OCI-LY7 (cell line): ENCODE measurements at regions not wholly inside any gene's neighbourhood (a gene's known extent, or its start where the extent isn't known, plus 50 kb on each side); places are given as distances from the start of the nearest gene placed in this dataset.

Experiments used
- BruUV-seq: library from RNA; stranded (reverse); fragments of 400-500 nt; replicated peaks from 2 replicates; lab custom pipeline; 2021; lab: Mats Ljungman, UMichigan
- CTCF ChIA-PET: fragments of 300-600 bp; sonication (Branson Sonifier 250); formaldehyde crosslinking; loops from one replicate; lab custom pipeline; 2022; ENCODE audit warnings: antibody characterized with exemption; ENCODE audit not compliant: unreplicated experiment; lab: Charles Lee
- POLR2A ChIA-PET: fragments of 300-600 bp; sonication (Branson Sonifier 250); formaldehyde crosslinking; loops from one replicate; lab custom pipeline; 2022; ENCODE audit warnings: antibody characterized with exemption; lab: Charles Lee
- DNase-seq: peaks from one replicate; pipeline ENCODE4 v3.0.0-alpha.2; 2015; ENCODE audit warnings: low spot score
- H2AFZ ChIP-seq: fragments of 200-600 bp; sonication (generic), shearing (Covaris generic); 2 replicates; pipeline ENCODE4 v1.6.1; 2014; ENCODE audit warnings: mild to moderate bottlenecking, antibody characterized with exemption, low read length, moderate library complexity
- H3K27ac ChIP-seq: fragments of 200-600 bp; sonication (generic); 2 replicates; pipeline ENCODE4 v1.5.1; 2014; ENCODE audit warnings: mixed run types, low read depth, mild to moderate bottlenecking, moderate library complexity, low read length, inconsistent platforms; ENCODE audit not compliant: poor library complexity, severe bottlenecking
- H3K36me3 ChIP-seq: fragments of 200-600 bp; sonication (generic); 2 replicates; pipeline ENCODE4 v1.6.1; 2014; ENCODE audit warnings: mild to moderate bottlenecking, antibody characterized with exemption, low read length, moderate library complexity, mixed read lengths; ENCODE audit not compliant: insufficient read depth
- H3K4me1 ChIP-seq: fragments of 200-600 bp; sonication (generic); 2 replicates; pipeline ENCODE4 v1.5.1; 2014; ENCODE audit warnings: mild to moderate bottlenecking, low read length; ENCODE audit not compliant: insufficient read depth, poor library complexity, severe bottlenecking
- H3K4me2 ChIP-seq: fragments of 200-600 bp; sonication (generic); 2 replicates; pipeline ENCODE4 v1.6.1; 2014; ENCODE audit warnings: mild to moderate bottlenecking, low read length
- H3K4me3 ChIP-seq: fragments of 200-600 bp; sonication (generic); 2 replicates; pipeline ENCODE4 v1.5.1; 2014; ENCODE audit warnings: mild to moderate bottlenecking, low read depth, low read length; ENCODE audit not compliant: poor library complexity, severe bottlenecking
- H3K79me2 ChIP-seq: fragments of 200-600 bp; sonication (generic); 2 replicates; pipeline ENCODE4 v1.6.1; 2016; ENCODE audit warnings: low read depth, mild to moderate bottlenecking, low read length, moderate library complexity, mixed read lengths; ENCODE audit not compliant: insufficient read depth
- H3K9me2 ChIP-seq: fragments of 200-600 bp; sonication (generic); 2 replicates; pipeline ENCODE4 v1.6.1; 2016; ENCODE audit warnings: mild to moderate bottlenecking, low read length, mixed read lengths; ENCODE audit not compliant: insufficient read depth
- H3K9me3 ChIP-seq: fragments of 200-600 bp; sonication (generic); 2 replicates; pipeline ENCODE4 v1.6.1; 2014; ENCODE audit warnings: mild to moderate bottlenecking, mixed run types, low read length, mixed read lengths
- H4K20me1 ChIP-seq: fragments of 200-600 bp; sonication (generic); 2 replicates; pipeline ENCODE4 v1.6.1; 2014; ENCODE audit warnings: mild to moderate bottlenecking, antibody characterized with exemption, low read length, moderate library complexity, mixed read lengths; ENCODE audit not compliant: insufficient read depth
- EZH2phosphoT487 ChIP-seq: fragments of 200-600 bp; sonication (generic); IDR thresholded peaks from 2 replicates; pipeline ENCODE4 v1.6.1; 2018; ENCODE audit warnings: low read depth, borderline replicate concordance, mild to moderate bottlenecking, mixed run types, antibody characterized with exemption, low read length, moderate library complexity, mixed read lengths
- intact Hi-C: fragments of 100-400 bp; cut with micrococcal nuclease; formaldehyde crosslinking; loops from one replicate; pipeline ENCODE4 v1.10.0; 2022; ENCODE audit not compliant: unreplicated experiment
- TF ChIP-seq, protein P1 (sequence below): fragments of 200-600 bp; sonication (generic); conservative IDR thresholded peaks from 2 replicates; pipeline ENCODE4 v1.5.1; 2014; ENCODE audit warnings: mild to moderate bottlenecking, antibody characterized with exemption, low read length, moderate library complexity, mixed read lengths

DNA sequence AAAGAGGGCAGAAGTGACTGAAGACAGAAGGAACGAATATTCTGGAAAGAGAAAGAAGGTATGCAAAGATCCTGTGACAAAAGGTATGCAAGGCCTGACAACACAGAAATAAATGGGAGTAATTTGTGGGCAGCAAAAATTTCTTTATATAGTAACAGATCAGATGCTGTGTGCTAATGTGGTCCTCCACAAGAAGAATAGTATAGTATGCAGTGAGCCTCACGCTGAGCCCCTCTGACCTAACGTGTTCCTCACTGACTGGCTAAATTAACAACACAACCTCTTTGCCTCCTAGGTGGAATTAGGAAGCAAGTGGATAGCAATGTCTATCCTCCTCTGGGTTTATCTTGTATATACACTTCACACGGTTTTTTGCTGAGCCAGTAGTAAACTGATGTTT is 143.1 kb upstream of the SESN3 start:
- no peak overlapping the region for H3K4me2 ChIP-seq
- no peaks in the 10 kb centered on the region for H3K36me3 ChIP-seq
- H3K27ac ChIP-seq, result no peak overlapping the region
- no peaks in the 10 kb centered on the region for H3K4me1 ChIP-seq
- no peaks in the 10 kb centered on the region for H3K9me2 ChIP-seq
- H3K4me3 ChIP-seq, result no peak overlapping the region
- intact Hi-C loops, result no loop called here
- no peak for TF ChIP-seq EZH2phosphoT487
- TF ChIP-seq, protein P1, sequence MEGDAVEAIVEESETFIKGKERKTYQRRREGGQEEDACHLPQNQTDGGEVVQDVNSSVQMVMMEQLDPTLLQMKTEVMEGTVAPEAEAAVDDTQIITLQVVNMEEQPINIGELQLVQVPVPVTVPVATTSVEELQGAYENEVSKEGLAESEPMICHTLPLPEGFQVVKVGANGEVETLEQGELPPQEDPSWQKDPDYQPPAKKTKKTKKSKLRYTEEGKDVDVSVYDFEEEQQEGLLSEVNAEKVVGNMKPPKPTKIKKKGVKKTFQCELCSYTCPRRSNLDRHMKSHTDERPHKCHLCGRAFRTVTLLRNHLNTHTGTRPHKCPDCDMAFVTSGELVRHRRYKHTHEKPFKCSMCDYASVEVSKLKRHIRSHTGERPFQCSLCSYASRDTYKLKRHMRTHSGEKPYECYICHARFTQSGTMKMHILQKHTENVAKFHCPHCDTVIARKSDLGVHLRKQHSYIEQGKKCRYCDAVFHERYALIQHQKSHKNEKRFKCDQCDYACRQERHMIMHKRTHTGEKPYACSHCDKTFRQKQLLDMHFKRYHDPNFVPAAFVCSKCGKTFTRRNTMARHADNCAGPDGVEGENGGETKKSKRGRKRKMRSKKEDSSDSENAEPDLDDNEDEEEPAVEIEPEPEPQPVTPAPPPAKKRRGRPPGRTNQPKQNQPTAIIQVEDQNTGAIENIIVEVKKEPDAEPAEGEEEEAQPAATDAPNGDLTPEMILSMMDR, result no peak
- ChIA-PET POLR2A (no interaction called here), CTCF (no interaction called here)
- H3K79me2 ChIP-seq, result no peaks in the 10 kb centered on the region
- no peaks in the 10 kb centered on the region for H4K20me1 ChIP-seq
- no peaks in the 10 kb centered on the region for H3K9me3 ChIP-seq
- H2AFZ ChIP-seq, result no peak overlapping the region
- no peak for DNase-seq
- BruUV-seq, result no TSS peak

DNA sequence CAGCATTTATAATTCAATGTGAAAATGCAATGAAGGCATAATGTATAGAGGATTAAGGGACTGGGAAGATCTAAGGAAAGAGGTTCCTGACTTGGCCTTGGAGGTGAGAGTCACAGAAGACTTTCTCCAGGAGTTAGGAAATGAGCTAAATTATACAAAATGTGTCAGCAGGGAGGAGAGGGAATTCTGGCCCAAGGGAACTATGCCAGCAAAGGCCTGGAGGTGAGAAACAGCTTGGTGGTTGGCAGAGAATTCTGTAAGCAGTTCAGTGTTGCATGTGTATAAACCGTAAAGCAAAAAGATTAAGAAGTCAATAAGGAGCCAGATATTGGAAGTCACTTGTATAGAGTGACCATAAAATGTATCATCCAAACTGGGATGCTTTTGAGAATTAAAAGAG is 142.2 kb upstream of the SESN3 start:
- Histone ChIP-seq H2AFZ (no peak overlapping the region), H3K36me3 (no peaks in the 10 kb centered on the region), H3K4me3 (no peak overlapping the region), H3K4me2 (no peak overlapping the region), H3K79me2 (no peaks in the 10 kb centered on the region), H4K20me1 (no peaks in the 10 kb centered on the region), H3K9me3 (no peaks in the 10 kb centered on the region), H3K4me1 (no peaks in the 10 kb centered on the region), H3K27ac (no peak overlapping the region), H3K9me2 (no peaks in the 10 kb centered on the region)
- no TSS peak for BruUV-seq
- intact Hi-C loops, result no loop called here
- TF ChIP-seq EZH2phosphoT487, result no peak
- TF ChIP-seq, protein P1, result no peak
- ChIA-PET CTCF (interaction anchor here (1.5 kb wide), 1 partner anchor 321 kb away, joined by 3 read pairs; no protein-coding TSS in a partner anchor), POLR2A (no interaction called here)
- DNase-seq, result no peak

GRCh38 chr11:95372097-95372656 is 141.2 kb upstream of the SESN3 start:
- no peak for DNase-seq
- no peak for TF ChIP-seq EZH2phosphoT487
- TF ChIP-seq, protein P1, result no peak
- H3K36me3 ChIP-seq, result no peaks in the 10 kb centered on the region
- H3K79me2 ChIP-seq, result no peaks in the 10 kb centered on the region
- POLR2A ChIA-PET, result interaction anchor here (2.2 kb wide), 1 partner anchor 119 kb away, joined by 5 read pairs; no protein-coding TSS in a partner anchor
- H3K4me1 ChIP-seq, result no peaks in the 10 kb centered on the region
- CTCF ChIA-PET, result interaction anchor here (1.5 kb wide), 1 partner anchor 322 kb away, joined by 3 read pairs; no protein-coding TSS in a partner anchor
- intact Hi-C loops, result no loop called here
- no peaks in the 10 kb centered on the region for H3K9me2 ChIP-seq
- no peak overlapping the region for H3K4me2 ChIP-seq
- H3K4me3 ChIP-seq, result no peak overlapping the region
- H3K9me3 ChIP-seq, result no peaks in the 10 kb centered on the region
- H3K27ac ChIP-seq, result no peak overlapping the region
- no peaks in the 10 kb centered on the region for H4K20me1 ChIP-seq
- no peak overlapping the region for H2AFZ ChIP-seq
- BruUV-seq, result no TSS peak
